Effector memory CD4-positive, alpha-beta T cell (primary cell): ENCODE measurements at regions not wholly inside any gene's neighbourhood (a gene's known extent, or its start where the extent isn't known, plus 50 kb on each side); places are given as distances from the start of the nearest gene placed in this dataset.

Experiments
- DNase-seq, 3 donors: peaks; one replicate each; pipeline ENCODE4 v3.0.0-alpha.2; 2020
- H3K27ac ChIP-seq: 2 replicates; pipeline ENCODE4 v1.7.0; 2013; ENCODE audit warnings: mild to moderate bottlenecking, low read length, moderate library complexity; ENCODE audit not compliant: insufficient read depth, poor library complexity, severe bottlenecking
- H3K27me3 ChIP-seq: replicated peaks from 2 replicates; pipeline ENCODE4 v1.7.0; 2013; ENCODE audit warnings: mild to moderate bottlenecking, low read length; ENCODE audit not compliant: insufficient read depth, control insufficient read depth, poor library complexity, severe bottlenecking
- H3K36me3 ChIP-seq: 2 replicates; pipeline ENCODE4 v1.7.0; 2013; ENCODE audit warnings: mild to moderate bottlenecking, low read length, moderate library complexity; ENCODE audit not compliant: control insufficient read depth, insufficient read depth
- H3K4me1 ChIP-seq: 2 replicates; pipeline ENCODE4 v1.7.0; 2013; ENCODE audit warnings: low read length, mild to moderate bottlenecking; ENCODE audit not compliant: control insufficient read depth, insufficient read depth, poor library complexity, severe bottlenecking
- H3K4me3 ChIP-seq: 2 replicates; pipeline ENCODE4 v1.7.0; 2013; ENCODE audit warnings: low read length, low read depth, mild to moderate bottlenecking; ENCODE audit not compliant: insufficient read depth, poor library complexity, severe bottlenecking
- H3K9me3 ChIP-seq: 2 replicates; pipeline ENCODE4 v1.7.0; 2013; ENCODE audit warnings: mild to moderate bottlenecking, low read length, moderate library complexity; ENCODE audit not compliant: control insufficient read depth

- no peaks in the 10 kb centered on the region for H3K9me3 ChIP-seq
- H3K4me1 ChIP-seq: no peaks in the 10 kb centered on the region
- H3K4me3 ChIP-seq: no peak overlapping the region
- no peak overlapping the region for H3K27ac ChIP-seq
- no peaks in the 10 kb centered on the region for H3K27me3 ChIP-seq
- DNase-seq: no peak
- no peaks in the 10 kb centered on the region for H3K36me3 ChIP-seq
Measured at GRCh38 chr4:67134616-67135015, 410.7 kb downstream of the CENPC start.

- H3K4me1 ChIP-seq: no peaks in the 10 kb centered on the region
Measured at GRCh38 chr4:67133162-67133561, 412.1 kb downstream of the CENPC start.

GRCh38 chr4:67131224-67131623 is 414.1 kb downstream of the CENPC start:
- H3K9me3 ChIP-seq: no peaks in the 10 kb centered on the region
- H3K4me3 ChIP-seq: no peak overlapping the region
- no peak overlapping the region for H3K27ac ChIP-seq
- H3K36me3 ChIP-seq: no peaks in the 10 kb centered on the region
- no peaks in the 10 kb centered on the region for H3K4me1 ChIP-seq
- DNase-seq: no peak
- no peaks in the 10 kb centered on the region for H3K27me3 ChIP-seq

More at GRCh38 chr4:67133162-67133561, 412.1 kb downstream of the CENPC start:
- Histone ChIP-seq H3K9me3 (no peaks in the 10 kb centered on the region), H3K27ac (no peak overlapping the region), H3K27me3 (no peaks in the 10 kb centered on the region), H3K36me3 (no peaks in the 10 kb centered on the region), H3K4me3 (no peak overlapping the region)
- no peak for DNase-seq

- H3K4me1 ChIP-seq: no peaks in the 10 kb centered on the region
- no peaks in the 10 kb centered on the region for H3K27me3 ChIP-seq
- no peaks in the 10 kb centered on the region for H3K36me3 ChIP-seq
- no peaks in the 10 kb centered on the region for H3K9me3 ChIP-seq
- no peak for DNase-seq
- no peak overlapping the region for H3K4me3 ChIP-seq
- H3K27ac ChIP-seq: no peak overlapping the region
Measured at GRCh38 chr4:67130411-67130810, 414.9 kb downstream of the CENPC start.

- H3K27me3 ChIP-seq: no peaks in the 10 kb centered on the region
- H3K4me3 ChIP-seq: no peak overlapping the region
- no peaks in the 10 kb centered on the region for H3K4me1 ChIP-seq
- H3K9me3 ChIP-seq: no peaks in the 10 kb centered on the region
- no peak overlapping the region for H3K27ac ChIP-seq
- no peak for DNase-seq
- no peaks in the 10 kb centered on the region for H3K36me3 ChIP-seq
Measured at GRCh38 chr4:67126570-67126969, 418.7 kb downstream of the CENPC start.

- DNase-seq: no peak
- H3K9me3 ChIP-seq: no peaks in the 10 kb centered on the region
- no peaks in the 10 kb centered on the region for H3K27me3 ChIP-seq
Measured at GRCh38 chr4:67125636-67126514, 419.4 kb downstream of the CENPC start.

GRCh38 chr4:67124716-67125115 is 420.6 kb downstream of the CENPC start:
- H3K36me3 ChIP-seq: no peaks in the 10 kb centered on the region
- no peaks in the 10 kb centered on the region for H3K4me1 ChIP-seq
- H3K27me3 ChIP-seq: no peaks in the 10 kb centered on the region
- no peak overlapping the region for H3K4me3 ChIP-seq
- no peak for DNase-seq
- H3K27ac ChIP-seq: no peak overlapping the region
- H3K9me3 ChIP-seq: no peaks in the 10 kb centered on the region

More at GRCh38 chr4:67125636-67126514, 419.4 kb downstream of the CENPC start:
- Histone ChIP-seq H3K4me3 (no peak overlapping the region), H3K36me3 (no peaks in the 10 kb centered on the region), H3K4me1 (no peaks in the 10 kb centered on the region), H3K27ac (no peak overlapping the region)

GRCh38 chr4:67122029-67122428 is 423.3 kb downstream of the CENPC start:
- Histone ChIP-seq H3K27me3 (no peaks in the 10 kb centered on the region), H3K4me1 (no peaks in the 10 kb centered on the region), H3K4me3 (no peak overlapping the region), H3K9me3 (no peaks in the 10 kb centered on the region), H3K27ac (no peak overlapping the region), H3K36me3 (no peaks in the 10 kb centered on the region)
- no peak for DNase-seq

- Histone ChIP-seq H3K27ac (no peak overlapping the region), H3K27me3 (no peaks in the 10 kb centered on the region), H3K36me3 (no peaks in the 10 kb centered on the region), H3K4me1 (no peaks in the 10 kb centered on the region), H3K4me3 (no peak overlapping the region), H3K9me3 (no peaks in the 10 kb centered on the region)
- no peak for DNase-seq
Measured at GRCh38 chr4:67120369-67120768, 424.9 kb downstream of the CENPC start.

- no peak for DNase-seq
- Histone ChIP-seq H3K27me3 (no peaks in the 10 kb centered on the region), H3K4me3 (no peak overlapping the region), H3K4me1 (no peaks in the 10 kb centered on the region), H3K9me3 (no peaks in the 10 kb centered on the region), H3K27ac (no peak overlapping the region), H3K36me3 (no peaks in the 10 kb centered on the region)
Measured at GRCh38 chr4:67109276-67109675, 436.0 kb downstream of the CENPC start.
